OCI-LY1 (cell line): ENCODE measurements at regions not wholly inside any gene's neighbourhood (a gene's known extent, or its start where the extent isn't known, plus 50 kb on each side); places are given as distances from the start of the nearest gene placed in this dataset.

Source experiments
- H2AFZ ChIP-seq: fragments of 200-600 bp; sonication (generic), shearing (Covaris generic); 2 replicates; pipeline ENCODE4 v1.6.0; 2014; ENCODE audit warnings: antibody characterized with exemption, mild to moderate bottlenecking, low read length
- H3F3A ChIP-seq: fragments of 200-600 bp; sonication (generic), shearing (Covaris generic); 2 replicates; pipeline ENCODE4 v1.6.0; 2014; ENCODE audit warnings: mild to moderate bottlenecking, antibody characterized with exemption, low read length, moderate library complexity; ENCODE audit not compliant: insufficient read depth
- H3K27ac ChIP-seq: fragments of 200-600 bp; sonication (generic); 2 replicates; pipeline ENCODE4 v1.5.1; 2014; ENCODE audit warnings: low read length, mixed run types, mild to moderate bottlenecking, low read depth; ENCODE audit not compliant: poor library complexity, severe bottlenecking
- H3K27me3 ChIP-seq: fragments of 200-600 bp; sonication (generic); 2 replicates; pipeline ENCODE4 v1.6.0; 2014; ENCODE audit warnings: antibody characterized with exemption, mild to moderate bottlenecking, low read length, moderate library complexity; ENCODE audit not compliant: insufficient read depth
- H3K36me3 ChIP-seq: fragments of 200-600 bp; sonication (generic); 2 replicates; pipeline ENCODE4 v1.6.1; 2014; ENCODE audit warnings: mild to moderate bottlenecking, antibody characterized with exemption, low read length, moderate library complexity, mixed read lengths; ENCODE audit not compliant: insufficient read depth
- H3K4me1 ChIP-seq: fragments of 200-600 bp; sonication (generic); 2 replicates; pipeline ENCODE4 v1.5.1; 2014; ENCODE audit warnings: mild to moderate bottlenecking, low read length, moderate library complexity; ENCODE audit not compliant: insufficient read depth, severe bottlenecking
- H3K4me2 ChIP-seq: fragments of 200-600 bp; sonication (generic), shearing (Covaris generic); 2 replicates; pipeline ENCODE4 v1.6.1; 2014; ENCODE audit warnings: low read length
- H3K4me3 ChIP-seq: fragments of 200-600 bp; sonication (generic); 2 replicates; pipeline ENCODE4 v1.5.1; 2014; ENCODE audit warnings: low read length, low read depth, mild to moderate bottlenecking, mixed read lengths; ENCODE audit not compliant: poor library complexity, severe bottlenecking
- H3K79me2 ChIP-seq: fragments of 200-600 bp; shearing (Covaris generic); 2 replicates; pipeline ENCODE4 v1.6.1; 2016; ENCODE audit warnings: mixed run types, low read length, mixed read lengths; ENCODE audit not compliant: insufficient read depth
- H3K9ac ChIP-seq: fragments of 200-600 bp; sonication (generic), shearing (Covaris generic); 2 replicates; pipeline ENCODE4 v1.6.1; 2014; ENCODE audit warnings: mild to moderate bottlenecking, low read length, mixed read lengths
- H3K9me2 ChIP-seq: fragments of 200-600 bp; sonication (generic), shearing (Covaris generic); 2 replicates; pipeline ENCODE4 v1.6.1; 2014; ENCODE audit warnings: low read depth, mild to moderate bottlenecking, low read length, mixed read lengths
- H3K9me3 ChIP-seq: fragments of 200-600 bp; shearing (Covaris generic); 2 replicates; pipeline ENCODE4 v1.6.1; 2014; ENCODE audit warnings: low read length, mixed read lengths
- H4K20me1 ChIP-seq: fragments of 200-600 bp; sonication (generic), shearing (Covaris generic); 2 replicates; pipeline ENCODE4 v1.6.0; 2016; ENCODE audit warnings: mild to moderate bottlenecking, low read length; ENCODE audit not compliant: insufficient read depth
- CTCF ChIP-seq: fragments of 200-600 bp; sonication (generic), shearing (Covaris generic); IDR thresholded peaks from 2 replicates; pipeline ENCODE4 v1.5.1; 2017; ENCODE audit warnings: mild to moderate bottlenecking, antibody characterized with exemption, low read length, moderate library complexity, mixed read lengths
- EZH2 ChIP-seq: fragments of 200-600 bp; sonication (generic), shearing (Covaris generic); IDR thresholded peaks from 2 replicates; pipeline ENCODE4 v1.8.0; 2017; ENCODE audit warnings: borderline replicate concordance, mixed run types, mild to moderate bottlenecking, antibody characterized with exemption, low read length, moderate library complexity, mixed read lengths

GRCh38 chr1:239882967-239883366 is 208.7 kb upstream of the FMN2 start:
- H3K27ac ChIP-seq: no peak overlapping the region

DNA sequence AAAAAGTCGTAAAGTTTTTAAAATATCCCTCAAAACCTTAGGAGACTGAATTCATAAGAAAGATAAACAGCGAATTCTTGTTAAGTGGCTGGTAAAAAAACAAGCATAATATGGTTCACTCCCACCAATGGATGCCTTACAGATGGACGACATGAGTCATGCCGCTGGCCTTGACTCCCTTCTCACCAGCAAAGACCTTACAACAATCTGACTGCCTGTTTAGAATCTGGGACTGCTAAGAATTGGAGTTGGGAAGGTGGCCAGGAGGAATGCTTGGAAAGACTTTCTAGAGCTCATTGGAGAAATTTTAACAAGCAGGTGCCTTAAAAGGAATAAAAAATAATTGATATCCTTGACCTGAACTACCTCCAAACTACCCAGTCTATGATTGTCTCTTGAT is 206.9 kb upstream of the FMN2 start:
- H3K36me3 ChIP-seq: no peaks in the 10 kb centered on the region
- no peak overlapping the region for H3K4me2 ChIP-seq
- no peak overlapping the region for H2AFZ ChIP-seq
- H3K9me2 ChIP-seq: no peaks in the 10 kb centered on the region
- no peaks in the 10 kb centered on the region for H3K79me2 ChIP-seq
- TF ChIP-seq CTCF (no peak), EZH2 (no peak)
- H3K4me1 ChIP-seq: no peaks in the 10 kb centered on the region
- H3K27ac ChIP-seq: no peak overlapping the region
- no peaks in the 10 kb centered on the region for H4K20me1 ChIP-seq
- H3K4me3 ChIP-seq: no peak overlapping the region
- H3F3A ChIP-seq: no peaks in the 10 kb centered on the region
- H3K27me3 ChIP-seq: no peaks in the 10 kb centered on the region
- no peak overlapping the region for H3K9ac ChIP-seq
- H3K9me3 ChIP-seq: no peaks in the 10 kb centered on the region

More at GRCh38 chr1:239882967-239883366, 208.7 kb upstream of the FMN2 start:
- Histone ChIP-seq H3F3A (no peaks in the 10 kb centered on the region), H3K27me3 (no peaks in the 10 kb centered on the region), H3K4me3 (no peak overlapping the region), H3K9me3 (no peaks in the 10 kb centered on the region), H3K36me3 (no peaks in the 10 kb centered on the region), H3K9me2 (no peaks in the 10 kb centered on the region), H4K20me1 (no peaks in the 10 kb centered on the region), H3K79me2 (no peaks in the 10 kb centered on the region), H3K4me2 (no peak overlapping the region), H3K4me1 (no peaks in the 10 kb centered on the region), H2AFZ (no peak overlapping the region), H3K9ac (no peak overlapping the region)
- TF ChIP-seq EZH2 (no peak), CTCF (no peak)

DNA sequence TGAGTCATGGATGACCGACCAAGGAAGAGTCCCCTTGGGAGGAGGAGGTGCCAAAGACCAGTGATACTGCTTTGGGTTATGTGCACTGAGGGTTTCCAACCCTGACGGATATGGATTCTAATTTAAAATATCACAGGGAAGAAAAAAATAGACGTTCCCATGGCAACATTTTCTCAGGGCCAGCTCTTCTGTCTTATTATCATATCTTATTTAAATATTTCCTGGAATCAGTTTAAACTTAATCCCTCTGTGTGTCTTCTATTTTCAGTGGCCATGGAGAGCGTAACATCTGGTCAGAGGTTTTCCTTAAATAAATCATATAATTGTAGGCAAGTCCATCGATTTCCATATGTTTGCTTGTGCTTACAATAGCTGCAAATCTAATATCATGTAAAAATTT is 205.4 kb upstream of the FMN2 start:
- H3K4me1 ChIP-seq: no peaks in the 10 kb centered on the region
- H3K9ac ChIP-seq: no peak overlapping the region
- H2AFZ ChIP-seq: no peak overlapping the region
- no peak overlapping the region for H3K4me3 ChIP-seq
- H3K27me3 ChIP-seq: no peaks in the 10 kb centered on the region
- H3K79me2 ChIP-seq: no peaks in the 10 kb centered on the region
- no peak overlapping the region for H3K4me2 ChIP-seq
- no peaks in the 10 kb centered on the region for H3K9me2 ChIP-seq
- no peak overlapping the region for H3K27ac ChIP-seq
- no peaks in the 10 kb centered on the region for H3F3A ChIP-seq
- H3K36me3 ChIP-seq: no peaks in the 10 kb centered on the region
- TF ChIP-seq EZH2: no peak
- TF ChIP-seq CTCF: no peak
- no peaks in the 10 kb centered on the region for H3K9me3 ChIP-seq
- H4K20me1 ChIP-seq: no peaks in the 10 kb centered on the region
